ENCODE measurements at regions not wholly inside any gene's neighbourhood (a gene's known extent, or its start where the extent isn't known, plus 50 kb on each side); places are given as distances from the start of the nearest gene placed in this dataset.

DNA sequence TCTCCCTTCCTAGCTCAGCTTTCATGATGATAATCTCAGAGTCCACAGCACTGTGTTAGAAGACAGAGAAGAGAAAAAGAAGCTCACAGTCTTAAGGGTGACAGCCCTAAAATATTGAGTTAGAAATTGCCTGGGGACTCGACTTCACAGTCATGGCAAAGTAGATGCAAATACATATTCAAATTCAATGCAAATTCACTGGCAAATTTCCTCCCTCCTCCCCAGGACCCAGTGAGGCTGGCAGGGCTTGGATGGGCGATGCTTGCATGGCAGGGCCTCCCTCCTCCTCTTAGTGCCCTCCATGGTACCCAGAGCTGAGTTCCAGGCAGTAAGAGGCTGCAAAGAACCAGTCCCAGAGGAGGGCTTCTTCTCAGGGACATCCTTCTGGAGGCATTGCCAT, 115.6 kb upstream of the UQCRFS1 start:
- no peaks in the 10 kb centered on the region for H4K20me1 ChIP-seq (ENCODE audit: low read depth)
- no peaks in the 10 kb centered on the region for H3F3A ChIP-seq (ENCODE audit: low read depth)
- H3K4me1 ChIP-seq: no peaks in the 10 kb centered on the region

DNA sequence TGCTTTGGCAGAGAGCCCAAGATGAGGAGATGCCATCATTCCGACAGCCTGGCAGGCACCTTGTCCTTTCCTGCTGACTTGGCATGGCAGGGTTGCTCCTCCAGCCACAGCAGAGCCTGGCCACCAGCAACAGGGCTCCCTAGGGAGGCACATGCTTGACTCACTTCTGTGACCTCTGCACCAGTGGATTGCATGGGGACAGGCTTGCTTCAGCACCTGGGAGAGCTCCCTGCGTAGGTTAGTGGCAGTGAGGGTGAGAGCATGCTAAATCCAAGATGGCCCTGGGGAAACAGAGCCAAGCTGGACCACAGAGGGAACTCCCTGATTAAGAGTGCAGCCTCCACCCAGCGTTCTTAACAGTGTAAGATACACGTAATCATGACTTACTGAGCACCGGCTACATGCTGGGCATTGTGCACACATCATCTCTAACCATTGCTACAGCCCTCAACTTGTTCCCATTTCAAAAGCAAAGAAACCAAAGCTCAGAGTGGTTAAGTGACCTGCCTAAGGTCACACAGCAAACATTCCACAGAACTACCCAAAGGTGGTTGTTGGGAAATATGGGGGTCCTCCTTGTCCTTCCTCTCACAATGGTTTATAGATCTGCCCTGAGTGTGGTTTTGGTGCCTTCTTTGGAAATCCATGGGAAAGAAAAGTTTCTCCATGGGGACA, 116.6 kb upstream of the UQCRFS1 start:
- no peak overlapping the region for H3K4me3 ChIP-seq
- Mint-ChIP-seq H3K9me3 (peaks cover 5% of the 10 kb centered on the region), H3K4me3 (no peak overlapping the region), H3K36me3 (no peaks in the 10 kb centered on the region), H3K27me3 (ENCODE audit: insufficient read depth, low read depth) (peaks cover 14% of the 10 kb centered on the region), H3K27ac (no peak overlapping the region), H3K4me1 (no peaks in the 10 kb centered on the region)
- peak; percentile 79 for DNase-seq (ENCODE audit: low spot score)
- H3K9me3 ChIP-seq (ENCODE audit: low read depth): no peaks in the 10 kb centered on the region
- no peak overlapping the region for H3K4me2 ChIP-seq
- TF ChIP-seq, protein P1, sequence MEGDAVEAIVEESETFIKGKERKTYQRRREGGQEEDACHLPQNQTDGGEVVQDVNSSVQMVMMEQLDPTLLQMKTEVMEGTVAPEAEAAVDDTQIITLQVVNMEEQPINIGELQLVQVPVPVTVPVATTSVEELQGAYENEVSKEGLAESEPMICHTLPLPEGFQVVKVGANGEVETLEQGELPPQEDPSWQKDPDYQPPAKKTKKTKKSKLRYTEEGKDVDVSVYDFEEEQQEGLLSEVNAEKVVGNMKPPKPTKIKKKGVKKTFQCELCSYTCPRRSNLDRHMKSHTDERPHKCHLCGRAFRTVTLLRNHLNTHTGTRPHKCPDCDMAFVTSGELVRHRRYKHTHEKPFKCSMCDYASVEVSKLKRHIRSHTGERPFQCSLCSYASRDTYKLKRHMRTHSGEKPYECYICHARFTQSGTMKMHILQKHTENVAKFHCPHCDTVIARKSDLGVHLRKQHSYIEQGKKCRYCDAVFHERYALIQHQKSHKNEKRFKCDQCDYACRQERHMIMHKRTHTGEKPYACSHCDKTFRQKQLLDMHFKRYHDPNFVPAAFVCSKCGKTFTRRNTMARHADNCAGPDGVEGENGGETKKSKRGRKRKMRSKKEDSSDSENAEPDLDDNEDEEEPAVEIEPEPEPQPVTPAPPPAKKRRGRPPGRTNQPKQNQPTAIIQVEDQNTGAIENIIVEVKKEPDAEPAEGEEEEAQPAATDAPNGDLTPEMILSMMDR (IDR thresholded peaks at IDR 0.05): no peak
- TF ChIP-seq EZH2 (IDR thresholded peaks at IDR 0.05) (no peak), EZH2phosphoT487 (IDR thresholded peaks at IDR 0.05) (no peak)
- H3K9ac ChIP-seq: no peak overlapping the region
- no peak overlapping the region for H2AFZ ChIP-seq (replicated peaks)
- no peaks in the 10 kb centered on the region for H3F3A ChIP-seq (ENCODE audit: low read depth)
- no peaks in the 10 kb centered on the region for H3K79me2 ChIP-seq (ENCODE audit: low read depth)
- H4K20me1 ChIP-seq (ENCODE audit: low read depth): no peaks in the 10 kb centered on the region
- no peaks in the 10 kb centered on the region for H3K27me3 ChIP-seq
- no peaks in the 10 kb centered on the region for H3K36me3 ChIP-seq
- no peaks in the 10 kb centered on the region for H3K4me1 ChIP-seq
- H3K27ac ChIP-seq: no peak overlapping the region

More for the DNA sequence above, 115.6 kb upstream of the UQCRFS1 start:
- no peaks in the 10 kb centered on the region for H3K27me3 ChIP-seq
- Mint-ChIP-seq H3K4me1 (no peaks in the 10 kb centered on the region), H3K27me3 (ENCODE audit: insufficient read depth, low read depth) (peaks cover 12% of the 10 kb centered on the region), H3K4me3 (no peak overlapping the region), H3K9me3 (peaks cover 5% of the 10 kb centered on the region), H3K36me3 (no peaks in the 10 kb centered on the region), H3K27ac (no peak overlapping the region)
- no peaks in the 10 kb centered on the region for H3K9me3 ChIP-seq (ENCODE audit: low read depth)
- H3K4me3 ChIP-seq: no peak overlapping the region
- H3K9ac ChIP-seq: no peak overlapping the region
- DNase-seq (ENCODE audit: low spot score): no peak
- H3K79me2 ChIP-seq (ENCODE audit: low read depth): no peaks in the 10 kb centered on the region
- TF ChIP-seq, protein P1 (IDR thresholded peaks at IDR 0.05): no peak
- no peak for TF ChIP-seq EZH2 (IDR thresholded peaks at IDR 0.05)
- TF ChIP-seq EZH2phosphoT487 (IDR thresholded peaks at IDR 0.05): no peak
- H3K27ac ChIP-seq: no peak overlapping the region
- no peak overlapping the region for H2AFZ ChIP-seq (replicated peaks)
- H3K36me3 ChIP-seq: no peaks in the 10 kb centered on the region
- no peak overlapping the region for H3K4me2 ChIP-seq

DNA sequence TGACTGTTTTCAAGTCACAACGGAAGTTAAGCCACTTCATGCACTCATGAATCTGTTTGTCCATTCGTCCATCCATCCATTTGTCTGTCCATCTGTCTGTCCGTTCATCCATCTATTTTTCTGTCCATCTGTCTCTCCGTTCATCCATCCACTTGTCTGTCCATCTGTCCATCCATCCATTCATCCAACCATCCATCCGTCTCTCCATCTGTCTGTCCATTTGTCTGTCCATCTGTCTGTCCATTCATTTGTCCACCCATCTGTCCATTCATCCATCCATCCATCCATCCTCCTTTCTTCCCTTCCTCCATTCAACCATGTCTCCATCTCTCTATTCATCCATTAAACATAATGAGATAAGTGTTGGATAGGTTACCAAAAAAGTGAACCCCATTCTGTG, 123.5 kb upstream of the UQCRFS1 start:
- Histone ChIP-seq H3K36me3 (no peaks in the 10 kb centered on the region), H4K20me1 (ENCODE audit: low read depth) (no peaks in the 10 kb centered on the region), H3K27me3 (no peaks in the 10 kb centered on the region), H3K9ac (no peak overlapping the region), H3K4me3 (no peak overlapping the region), H3K4me2 (no peak overlapping the region), H3K79me2 (ENCODE audit: low read depth) (no peaks in the 10 kb centered on the region), H3K27ac (no peak overlapping the region), H3K4me1 (no peaks in the 10 kb centered on the region), H3K9me3 (ENCODE audit: low read depth) (no peaks in the 10 kb centered on the region), H2AFZ (replicated peaks) (no peak overlapping the region), H3F3A (ENCODE audit: low read depth) (no peaks in the 10 kb centered on the region)
- H3K4me1 Mint-ChIP-seq: no peaks in the 10 kb centered on the region
- H3K4me3 Mint-ChIP-seq: no peak overlapping the region
- peaks cover 6% of the 10 kb centered on the region for H3K27me3 Mint-ChIP-seq (ENCODE audit: insufficient read depth, low read depth)
- H3K36me3 Mint-ChIP-seq: no peaks in the 10 kb centered on the region
- no peak overlapping the region for H3K27ac Mint-ChIP-seq
- no peak for DNase-seq (ENCODE audit: low spot score)
- H3K9me3 Mint-ChIP-seq: peaks cover 3% of the 10 kb centered on the region
- TF ChIP-seq EZH2phosphoT487 (IDR thresholded peaks at IDR 0.05): no peak
- TF ChIP-seq EZH2 (IDR thresholded peaks at IDR 0.05): no peak
- TF ChIP-seq, protein P1 (IDR thresholded peaks at IDR 0.05): no peak
